ENCODE measurements at regions not wholly inside any gene's neighbourhood (a gene's known extent, or its start where the extent isn't known, plus 50 kb on each side); places are given as distances from the start of the nearest gene placed in this dataset.
A peak's percentile ranks its signal among the peaks of the same experiment; 100 is the strongest.

DNA sequence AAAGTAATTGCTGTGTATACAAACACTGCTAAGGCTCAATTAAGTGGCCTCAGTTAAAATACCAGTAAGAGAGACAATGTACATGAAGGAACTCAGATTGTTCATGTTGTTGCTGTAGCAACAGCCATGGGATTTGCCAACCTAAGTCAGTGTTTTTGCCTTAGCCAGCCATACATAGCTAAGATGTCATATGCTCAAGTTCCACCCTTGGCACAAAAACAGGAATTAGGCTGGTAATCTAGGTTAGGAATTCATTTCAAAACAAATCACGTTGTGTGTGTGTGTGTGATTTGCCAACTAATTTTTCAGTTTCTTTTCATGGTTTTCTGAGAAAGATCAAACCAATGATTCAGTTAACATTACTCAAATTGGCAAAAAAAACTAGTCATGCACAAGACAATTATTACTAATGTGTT, 143.7 kb upstream of the KCNMB2 start:
- H3K27ac ChIP-seq = no peak overlapping the region

DNA sequence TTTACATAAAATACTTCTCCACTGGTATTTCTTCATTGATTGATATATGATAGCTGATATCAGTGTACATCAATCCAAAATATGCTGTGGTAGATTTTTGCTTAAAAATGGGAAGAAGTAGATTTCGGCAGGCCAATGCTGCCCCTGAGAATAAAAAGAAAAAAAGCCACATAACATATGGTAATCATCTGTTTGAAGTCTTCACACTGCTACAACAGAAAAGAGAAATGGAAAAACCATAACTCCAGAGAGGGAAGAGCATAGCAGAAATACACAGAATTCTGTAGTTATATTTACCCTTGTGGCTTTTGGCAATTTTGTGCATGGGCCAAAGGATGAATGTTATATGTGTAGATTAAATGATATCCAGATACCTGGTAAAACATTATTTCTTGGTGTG, 143.1 kb upstream of the KCNMB2 start:
- Histone ChIP-seq H3K9me3 (replicated peaks in 1 of 3) (no peaks in the 10 kb centered on the region), H3K27ac (no peak overlapping the region), H3K36me3 (replicated peaks in 1 of 2) (no peaks in the 10 kb centered on the region), H3K4me3 (no peak overlapping the region), H3K27me3 (no peaks in the 10 kb centered on the region), H3K4me1 (replicated peaks in 1 of 2) (peaks cover 0 to 6% of the 10 kb centered on the region in 2 donors)
- DNase-seq = no peak
- 15 to 93% (median 63%) methylated on average over 1 of the region's 1 CpG for WGBS, 4 donors
- TF ChIP-seq, protein P1, sequence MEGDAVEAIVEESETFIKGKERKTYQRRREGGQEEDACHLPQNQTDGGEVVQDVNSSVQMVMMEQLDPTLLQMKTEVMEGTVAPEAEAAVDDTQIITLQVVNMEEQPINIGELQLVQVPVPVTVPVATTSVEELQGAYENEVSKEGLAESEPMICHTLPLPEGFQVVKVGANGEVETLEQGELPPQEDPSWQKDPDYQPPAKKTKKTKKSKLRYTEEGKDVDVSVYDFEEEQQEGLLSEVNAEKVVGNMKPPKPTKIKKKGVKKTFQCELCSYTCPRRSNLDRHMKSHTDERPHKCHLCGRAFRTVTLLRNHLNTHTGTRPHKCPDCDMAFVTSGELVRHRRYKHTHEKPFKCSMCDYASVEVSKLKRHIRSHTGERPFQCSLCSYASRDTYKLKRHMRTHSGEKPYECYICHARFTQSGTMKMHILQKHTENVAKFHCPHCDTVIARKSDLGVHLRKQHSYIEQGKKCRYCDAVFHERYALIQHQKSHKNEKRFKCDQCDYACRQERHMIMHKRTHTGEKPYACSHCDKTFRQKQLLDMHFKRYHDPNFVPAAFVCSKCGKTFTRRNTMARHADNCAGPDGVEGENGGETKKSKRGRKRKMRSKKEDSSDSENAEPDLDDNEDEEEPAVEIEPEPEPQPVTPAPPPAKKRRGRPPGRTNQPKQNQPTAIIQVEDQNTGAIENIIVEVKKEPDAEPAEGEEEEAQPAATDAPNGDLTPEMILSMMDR (IDR thresholded peaks at IDR 0.05) = no peak
- TF ChIP-seq POLR2A (IDR thresholded peaks at IDR 0.05) = no peak
- intact Hi-C loops (cut with DNase I) = no loop called here

More for the DNA sequence above, 143.7 kb upstream of the KCNMB2 start:
- Histone ChIP-seq H3K4me3 (no peak overlapping the region), H3K36me3 (replicated peaks in 1 of 2) (no peaks in the 10 kb centered on the region), H3K27me3 (no peaks in the 10 kb centered on the region), H3K4me1 (replicated peaks in 1 of 2) (peaks cover 0 to 6% of the 10 kb centered on the region in 2 donors), H3K9me3 (replicated peaks in 1 of 3) (no peaks in the 10 kb centered on the region)
- TF ChIP-seq, protein P1 (IDR thresholded peaks at IDR 0.05) = no peak
- no peak for TF ChIP-seq POLR2A (IDR thresholded peaks at IDR 0.05)
- 4 to 14% (median 7%) methylated on average over 1 of the region's 1 CpG for WGBS, 4 donors
- intact Hi-C loops (cut with DNase I) = no loop called here
- peak in 1 of 7 donors; percentile 16 for DNase-seq

DNA sequence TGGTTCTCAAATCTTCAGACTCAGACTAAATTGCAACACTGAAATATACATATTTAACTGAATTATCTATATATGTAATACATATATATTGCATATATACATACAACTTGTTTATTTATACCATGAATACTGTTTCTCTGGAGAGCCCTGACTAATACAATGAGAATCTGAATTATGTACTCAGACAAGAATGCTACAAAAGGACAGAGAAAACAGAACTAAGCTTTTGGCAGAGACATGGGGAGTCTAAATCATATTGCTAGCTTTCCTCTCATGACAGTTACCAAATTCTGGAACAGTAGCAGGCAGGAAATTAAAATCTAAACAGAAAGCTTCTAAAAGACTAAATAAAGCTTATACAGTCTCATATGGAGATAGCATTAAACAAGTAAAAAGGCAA, 142.4 kb upstream of the KCNMB2 start:
- intact Hi-C loops (cut with DNase I) = no loop called here
- H3K36me3 ChIP-seq (replicated peaks in 1 of 2) = no peaks in the 10 kb centered on the region
- H3K9me3 ChIP-seq (replicated peaks in 1 of 3) = no peaks in the 10 kb centered on the region
- no peaks in the 10 kb centered on the region for H3K27me3 ChIP-seq
- H3K4me1 ChIP-seq (replicated peaks in 1 of 2) = peaks cover 0 to 6% of the 10 kb centered on the region in 2 donors
- no peak overlapping the region for H3K4me3 ChIP-seq
- no peak for TF ChIP-seq POLR2A (IDR thresholded peaks at IDR 0.05)
- TF ChIP-seq, protein P1 (IDR thresholded peaks at IDR 0.05) = no peak
- no peak for DNase-seq
- peak overlapping the region in 3 of 5 donors; percentile 13 to 40 (median 33) for H3K27ac ChIP-seq

DNA sequence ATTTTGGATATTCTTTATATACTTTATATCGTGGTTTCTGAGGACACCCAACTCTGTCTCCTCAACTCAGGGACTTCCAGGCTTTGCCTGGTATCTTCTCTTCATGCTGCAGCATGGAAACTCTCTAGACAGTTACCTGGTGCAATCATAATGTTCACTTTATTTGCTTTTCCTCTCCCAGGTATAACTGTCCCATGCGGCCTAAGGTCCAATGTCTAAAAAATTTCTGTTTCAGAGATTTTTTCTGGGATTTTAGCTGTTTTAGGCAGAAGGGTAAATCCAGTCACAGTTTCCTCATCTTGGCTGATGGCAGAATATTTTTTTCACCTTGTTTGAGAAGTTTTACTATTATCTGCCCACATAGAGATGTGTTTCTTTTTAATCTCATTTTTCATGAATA, 139.9 kb upstream of the KCNMB2 start:
- DNase-seq = no peak
- no peak for TF ChIP-seq POLR2A (IDR thresholded peaks at IDR 0.05)
- TF ChIP-seq, protein P1 (IDR thresholded peaks at IDR 0.05) = no peak
- Histone ChIP-seq H3K4me3 (no peak overlapping the region), H3K4me1 (replicated peaks in 1 of 2) (peaks cover 0 to 6% of the 10 kb centered on the region in 2 donors), H3K27me3 (no peaks in the 10 kb centered on the region), H3K9me3 (replicated peaks in 1 of 3) (no peaks in the 10 kb centered on the region), H3K36me3 (replicated peaks in 1 of 2) (no peaks in the 10 kb centered on the region), H3K27ac (no peak overlapping the region)
- 90 to 99% (median 94%) methylated on average over 2 of the region's 2 CpGs for WGBS, 4 donors
- intact Hi-C loops (cut with DNase I) = no loop called here

Measured in adrenal gland (tissue), 9 donors.